ENCODE measurements at regions not wholly inside any gene's neighbourhood (a gene's known extent, or its start where the extent isn't known, plus 50 kb on each side); places are given as distances from the start of the nearest gene placed in this dataset.

- TF ChIP-seq CTCF (IDR thresholded peaks at IDR 0.05; ENCODE audit: insufficient read depth, low read length, poor library complexity, severe bottlenecking) (no peak), EZH2phosphoT487 (conservative IDR thresholded peaks at IDR 0.05; ENCODE audit: low read length) (no peak)
These were observed 333.8 kb upstream of the TNP1 start for GRCh38 chr2:217193431-217194340.

Measured in SU-DHL-6 (cell line).